HL-60/S4 treated with phorbol 12-myristate 13-acetate at 8.2 ng/mL for 4 days and 3 days (cell line): ENCODE measurements at regions not wholly inside any gene's neighbourhood (a gene's known extent, or its start where the extent isn't known, plus 50 kb on each side); places are given as distances from the start of the nearest gene placed in this dataset.
"Not testable (repeated sequence)": the region's sequence is repeated elsewhere in the genome, so short reads cannot be mapped to it uniquely, and the experiment has no call there.

Source experiments
- in situ Hi-C: fragments of 300-500 bp; cut with MboI; formaldehyde crosslinking; loops from 2 replicates; pipeline ENCODE4 v1.15.0; 2022; ENCODE audit warnings: low sequenced_read_pairs

DNA sequence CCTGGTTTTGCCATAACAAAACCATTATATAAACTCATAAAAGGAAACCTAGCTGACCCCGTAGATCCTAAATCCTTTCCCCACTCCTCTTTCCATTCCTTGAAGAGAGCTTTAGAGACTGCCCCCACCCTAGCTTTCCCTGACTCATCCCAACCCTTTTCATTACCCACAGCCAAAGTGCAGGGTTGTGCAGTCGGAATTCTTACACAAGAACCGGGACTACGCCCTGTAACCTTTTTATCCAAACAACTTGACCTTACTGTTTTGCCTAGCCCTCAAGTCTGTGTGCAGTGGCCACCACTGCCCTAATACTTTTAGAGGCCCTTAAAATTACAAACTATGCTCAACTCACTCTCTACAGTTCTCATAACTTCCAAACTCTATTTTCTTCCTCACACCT is 116.0 kb upstream of the PTPN13 start:
- in situ Hi-C loops: not testable (repeated sequence)

DNA sequence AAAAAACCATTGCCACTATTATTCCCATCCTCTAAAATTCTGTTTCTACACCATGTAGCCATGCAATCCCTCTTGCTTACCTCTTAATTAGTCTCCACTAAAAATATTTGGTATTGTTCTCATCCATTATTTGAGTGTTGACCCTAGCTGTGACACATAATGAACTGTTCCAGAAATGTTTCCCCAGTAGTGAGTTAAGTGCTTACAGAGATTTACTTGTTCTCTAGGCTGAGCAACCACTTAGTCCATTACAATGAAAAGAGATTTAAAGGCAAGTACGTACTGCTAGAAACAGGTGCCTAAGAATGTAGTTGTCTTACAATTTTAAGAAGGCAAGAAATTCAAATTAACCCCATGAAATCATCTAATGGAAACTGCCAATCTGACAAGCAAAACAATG is 112.7 kb upstream of the PTPN13 start:
- in situ Hi-C loops: no loop called here

DNA sequence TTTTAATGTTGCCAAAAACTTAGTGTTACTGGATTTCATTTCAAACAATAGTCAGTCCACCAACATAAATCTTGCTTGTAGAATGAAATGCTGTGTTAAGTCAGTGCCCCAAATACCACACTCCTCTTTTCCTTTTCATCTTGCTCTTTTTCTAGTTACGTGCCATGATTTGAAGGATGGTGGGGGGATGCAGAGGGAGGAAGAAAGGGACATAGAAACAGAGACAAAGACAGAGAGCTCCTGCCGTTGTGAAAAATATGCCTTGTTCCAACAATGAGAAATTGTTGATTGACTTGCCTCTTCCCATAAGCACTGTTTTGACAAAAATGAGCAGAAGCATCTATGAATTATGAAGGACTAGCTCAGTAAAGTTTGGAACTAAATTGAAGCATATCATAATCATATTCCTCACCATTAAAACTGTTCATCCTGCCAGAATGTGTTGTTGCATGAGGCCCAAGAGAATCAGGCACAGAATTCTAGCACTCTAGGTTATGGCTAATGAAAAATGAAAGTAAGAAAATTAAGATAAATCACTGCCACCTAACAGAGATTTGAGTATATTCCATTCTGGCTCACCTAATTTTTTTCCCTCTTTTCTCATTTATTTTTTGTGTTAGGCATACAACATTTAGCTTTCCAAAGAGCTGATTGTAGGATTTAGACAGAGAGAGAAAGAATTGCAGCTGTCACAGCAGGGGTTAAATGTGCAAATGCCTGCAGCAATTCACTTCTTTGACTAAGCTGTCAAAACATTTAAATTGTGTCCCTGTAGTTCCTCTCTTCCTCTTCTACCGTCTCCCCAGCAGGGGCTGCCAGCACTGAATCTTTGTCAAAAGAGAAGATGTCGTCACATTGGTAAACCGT is 111.6 kb upstream of the PTPN13 start:
- in situ Hi-C loops: no loop called here

DNA sequence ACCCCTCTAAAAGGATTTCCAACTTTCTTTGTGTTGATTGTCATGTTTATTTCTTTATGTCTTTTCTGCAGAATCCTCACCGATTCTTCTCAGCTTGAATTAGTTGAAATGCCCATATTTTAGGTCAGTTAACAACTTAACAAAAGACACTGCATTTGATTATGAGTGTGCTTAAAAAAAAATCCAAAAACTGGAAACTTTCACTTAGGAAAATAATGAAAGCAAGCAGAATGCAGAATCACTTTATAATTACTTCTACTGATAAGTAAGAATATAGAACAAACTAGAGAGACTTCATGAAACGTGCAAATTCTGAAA is 111.0 kb upstream of the PTPN13 start:
- in situ Hi-C loops: no loop called here

DNA sequence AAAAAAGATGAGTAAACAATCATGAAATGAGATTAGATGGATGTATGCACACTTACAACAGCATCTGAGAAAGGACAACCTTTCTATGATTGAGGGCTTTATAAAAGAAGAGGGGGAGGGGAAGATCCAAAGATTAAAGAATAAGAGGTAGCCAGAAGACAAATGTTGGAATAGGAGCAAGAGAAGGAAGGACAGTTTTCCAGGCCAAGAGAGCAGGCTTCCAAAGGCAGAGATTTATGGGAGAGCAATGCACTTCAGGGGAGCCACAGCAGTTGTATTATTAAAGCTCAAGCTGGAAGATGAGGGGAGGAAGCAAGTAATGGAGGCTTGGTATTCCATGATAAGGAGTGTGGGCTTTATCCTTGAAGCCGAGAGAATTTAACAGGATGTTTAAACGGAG is 110.3 kb upstream of the PTPN13 start:
- in situ Hi-C loops: no loop called here

DNA sequence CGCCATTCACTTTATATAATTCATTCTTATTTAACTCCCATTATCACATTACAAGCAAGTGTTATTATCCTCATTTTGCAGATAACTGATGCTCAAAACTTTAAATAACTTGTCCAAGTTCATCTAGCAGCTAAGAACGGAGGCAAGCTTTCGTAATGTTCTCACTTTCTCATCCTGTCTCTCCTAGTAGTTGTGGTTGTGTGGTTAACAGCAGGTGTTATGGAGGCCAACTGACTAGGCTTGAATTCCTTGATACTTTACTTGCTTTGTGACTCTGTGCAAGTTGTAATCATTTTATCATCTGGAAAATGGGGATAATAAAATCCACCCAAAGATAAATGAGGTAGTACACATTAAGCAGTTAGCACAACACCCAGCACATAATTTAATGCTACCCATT is 109.9 kb upstream of the PTPN13 start:
- in situ Hi-C loops: no loop called here

DNA sequence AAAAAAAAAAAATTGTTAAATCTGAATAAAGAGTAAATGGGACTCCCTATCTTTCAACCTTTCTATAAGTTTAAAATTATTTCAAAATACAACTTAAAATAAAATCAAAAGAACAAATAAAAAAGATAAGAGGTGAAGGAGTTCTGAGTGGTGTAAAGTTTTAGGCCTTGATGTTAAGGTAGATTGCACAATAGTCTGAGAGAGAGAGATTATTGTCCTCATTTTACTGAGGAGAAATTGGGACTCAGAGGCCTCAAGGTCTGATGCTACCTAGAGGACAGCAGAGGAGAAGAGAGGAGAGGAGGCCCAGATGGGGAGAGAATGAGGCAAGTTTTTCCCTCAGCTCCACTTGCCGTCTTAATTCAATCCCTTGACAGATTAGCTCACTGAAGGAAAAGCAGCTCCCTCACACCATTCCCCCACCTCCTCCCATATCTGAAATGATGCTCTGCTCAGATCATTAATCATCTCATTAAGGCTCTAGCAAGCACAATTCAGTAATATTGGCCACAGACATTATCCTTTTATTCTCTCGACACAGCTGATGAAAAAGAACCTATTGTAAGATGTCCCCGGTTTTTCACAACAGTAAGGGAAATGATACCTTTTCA is 106.3 kb upstream of the PTPN13 start:
- in situ Hi-C loops: no loop called here

DNA sequence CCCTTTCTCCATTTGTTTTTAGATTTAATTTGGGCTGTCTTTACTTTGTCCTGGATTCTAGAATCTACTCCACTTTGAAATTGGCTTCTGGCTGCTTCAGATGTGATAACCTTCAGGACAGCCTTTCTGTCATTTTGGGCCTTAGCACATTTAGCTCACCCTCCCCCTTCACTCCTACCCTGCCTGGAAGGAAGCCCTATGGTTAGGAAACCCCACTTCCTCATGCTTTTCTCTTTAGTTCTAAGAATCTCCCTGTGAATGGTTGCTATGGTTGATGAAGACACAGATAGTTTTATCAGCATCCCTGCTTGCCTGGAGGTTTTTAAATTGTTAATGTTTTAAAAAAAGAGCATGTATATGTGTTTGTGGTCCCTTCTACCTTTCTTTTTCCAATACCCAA is 100.7 kb upstream of the PTPN13 start:
- in situ Hi-C loops: no loop called here

DNA sequence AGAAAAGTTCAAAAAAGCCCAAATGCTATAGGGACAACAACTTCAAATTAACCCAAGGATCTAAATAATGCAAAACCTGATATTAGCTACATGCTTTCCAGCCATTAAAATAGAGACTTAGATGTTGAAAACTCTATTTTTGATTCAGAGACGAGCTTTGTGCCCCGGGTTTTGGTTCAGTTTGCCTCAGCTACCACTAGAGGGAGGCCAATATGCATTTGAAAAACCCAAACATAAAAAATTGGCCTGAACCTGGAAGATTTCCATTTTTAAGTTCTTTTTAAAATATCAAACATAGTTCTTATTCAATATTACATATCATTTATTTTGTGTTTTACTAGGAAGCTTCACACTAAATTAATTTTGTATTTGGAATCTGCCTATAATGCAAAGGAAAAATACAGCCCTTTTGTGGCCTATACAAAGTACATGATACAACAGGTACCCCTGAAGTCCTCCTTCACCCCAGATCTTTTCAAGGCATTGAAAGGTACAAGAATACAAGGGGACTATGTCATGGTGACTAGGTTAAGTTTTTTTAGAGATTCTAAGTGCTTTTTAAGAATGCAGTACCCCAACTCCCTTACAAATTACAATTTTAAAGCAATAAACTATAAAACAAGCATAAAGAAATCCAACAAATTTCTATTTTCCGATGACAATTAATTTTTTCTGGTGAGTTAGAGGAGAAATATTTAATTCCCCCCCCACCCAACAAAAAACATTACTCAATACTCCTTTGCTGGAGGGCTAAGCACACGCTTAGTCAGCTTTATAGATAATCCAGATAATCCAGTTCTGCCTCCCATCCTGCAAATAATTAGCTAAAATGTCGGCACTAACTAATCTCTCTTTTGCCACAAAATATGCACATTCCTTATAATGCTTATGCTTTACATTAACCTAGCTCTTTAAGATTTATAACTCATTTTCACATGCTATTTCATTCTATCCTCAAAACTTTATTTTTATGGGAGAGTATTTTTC is 97.7 kb upstream of the PTPN13 start:
- in situ Hi-C loops: no loop called here

DNA sequence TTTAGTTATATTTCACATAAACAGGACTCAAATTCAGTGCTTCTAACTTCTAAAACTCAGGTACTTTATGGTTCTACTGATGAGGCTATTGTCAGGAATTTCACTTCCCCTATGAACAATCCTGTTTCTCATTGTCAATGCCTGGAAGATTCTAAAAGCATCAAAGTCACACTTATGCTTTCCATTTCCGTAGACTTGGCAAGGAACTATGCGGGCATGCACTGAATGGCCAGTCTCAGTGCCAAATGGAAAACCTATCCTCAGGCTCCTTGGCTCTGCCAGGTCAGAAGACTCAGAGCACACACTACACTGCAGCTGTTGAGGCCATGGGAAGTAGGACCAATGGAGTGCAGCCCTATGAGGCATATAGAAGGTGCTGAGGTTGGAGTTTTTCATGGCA is 97.0 kb upstream of the PTPN13 start:
- in situ Hi-C loops: no loop called here

DNA sequence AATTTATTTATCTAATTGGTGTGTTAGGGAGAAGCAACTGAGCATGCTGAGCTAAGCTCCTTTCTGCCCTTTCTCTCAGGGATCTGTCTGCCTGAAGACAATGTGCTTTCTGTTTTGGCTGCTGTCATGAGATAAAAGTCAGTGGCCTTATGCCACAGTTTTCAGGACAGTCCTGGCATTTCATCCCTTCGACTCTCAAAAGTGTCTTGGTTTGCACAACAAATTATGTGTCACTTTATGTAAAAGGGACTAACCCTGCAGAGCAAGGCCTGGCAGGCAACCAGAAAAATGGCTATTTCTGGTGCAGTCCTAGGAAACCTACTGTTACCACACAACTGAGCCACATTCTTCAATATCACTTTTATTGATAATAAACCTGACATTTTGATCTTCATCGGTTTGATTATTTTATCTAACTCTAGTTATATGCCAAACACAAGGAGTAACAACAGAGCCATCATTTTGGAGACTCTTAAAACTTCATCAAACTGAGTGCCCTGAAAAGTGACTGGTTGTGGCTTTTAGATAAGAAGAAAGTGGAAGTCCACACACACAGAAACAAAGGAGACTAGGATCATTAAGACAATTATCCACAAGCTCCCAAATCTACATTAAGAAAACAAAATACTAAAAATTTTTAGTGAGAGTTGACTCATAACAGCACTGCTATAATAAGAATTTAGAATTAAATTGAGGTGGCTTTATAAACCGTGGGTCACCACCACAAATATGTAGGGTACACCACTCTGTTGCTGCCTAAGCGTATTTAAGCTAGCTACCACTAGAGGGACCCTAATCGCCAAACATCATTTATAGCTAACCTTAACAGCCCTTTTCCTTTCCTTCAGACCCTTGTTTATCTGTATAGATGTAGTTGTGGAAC is 95.9 kb upstream of the PTPN13 start:
- in situ Hi-C loops: no loop called here

DNA sequence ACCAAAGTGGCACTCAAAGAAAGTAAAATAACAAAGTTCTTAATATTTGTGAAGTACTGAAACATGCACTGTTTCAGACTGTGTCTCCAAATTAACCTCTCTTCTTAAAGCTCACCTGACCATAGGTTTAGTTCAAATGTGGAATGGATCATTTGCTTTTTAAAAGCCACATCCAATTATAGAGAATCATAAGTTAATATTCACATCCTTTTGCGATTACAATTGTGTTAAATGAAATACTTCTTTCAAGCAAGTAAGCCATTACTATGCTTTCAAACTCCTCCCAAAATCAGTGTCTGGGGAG is 95.3 kb upstream of the PTPN13 start:
- in situ Hi-C loops: no loop called here

DNA sequence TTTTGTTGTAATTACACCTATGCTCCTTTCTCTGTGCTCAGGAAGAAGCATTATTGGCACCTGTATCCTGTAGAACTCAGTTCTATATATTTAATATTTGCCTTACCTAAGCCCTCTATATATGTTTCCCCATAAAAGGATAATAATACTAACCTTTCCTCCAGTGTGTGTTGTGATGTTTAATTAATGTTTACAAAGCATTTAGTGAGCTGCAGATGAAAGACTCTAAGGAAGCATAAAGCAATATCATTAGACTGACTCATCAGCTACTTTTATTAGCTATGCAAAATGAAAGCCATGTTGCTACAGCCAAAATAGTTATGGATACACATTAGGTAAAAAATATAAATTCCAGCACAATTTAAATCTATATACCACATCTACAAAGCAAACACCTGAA is 93.6 kb upstream of the PTPN13 start:
- in situ Hi-C loops: loop anchor here (25.0 kb wide), 1 partner anchor 387 kb away; the partner anchor contains the start of gene C4orf36

DNA sequence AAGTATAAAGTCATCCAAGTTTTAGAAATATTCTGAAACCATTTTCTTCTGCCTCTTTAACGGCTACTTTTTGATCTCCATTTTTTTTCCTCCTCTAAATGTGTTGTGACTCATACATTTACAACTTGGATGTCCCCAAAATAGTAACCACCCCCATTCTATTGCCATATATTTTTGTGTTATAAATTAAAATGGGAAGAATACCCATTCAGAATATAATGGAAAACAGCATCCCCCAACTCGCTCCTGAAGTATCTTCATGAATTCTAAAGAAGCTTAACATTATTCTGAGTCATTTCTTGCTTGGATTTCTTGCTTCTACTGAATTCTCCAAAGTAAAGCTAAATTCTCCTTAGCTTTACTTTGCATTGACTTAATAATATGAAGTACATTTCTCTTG is 92.0 kb upstream of the PTPN13 start:
- in situ Hi-C loops: loop anchor here (25.0 kb wide), 1 partner anchor 385 kb away; the partner anchor contains the start of gene C4orf36

DNA sequence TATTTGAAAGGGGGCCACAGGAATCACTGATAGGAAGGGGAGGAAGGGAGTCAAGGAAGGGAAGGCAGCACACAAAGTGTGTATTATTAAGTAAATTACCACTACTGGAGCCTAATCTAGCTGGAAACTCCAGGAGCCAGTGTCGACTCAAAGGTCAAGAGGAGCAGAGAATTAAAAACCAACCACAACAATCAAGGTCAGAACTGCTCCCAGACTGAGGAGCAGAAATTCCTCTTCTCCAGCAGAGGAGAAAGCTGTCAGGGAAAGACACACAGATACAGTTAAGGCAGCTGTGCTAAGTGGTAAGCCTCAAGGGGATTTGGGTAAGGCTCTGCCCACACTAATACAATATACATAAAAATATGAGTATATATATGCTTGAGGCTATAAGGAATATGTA is 87.5 kb upstream of the PTPN13 start:
- in situ Hi-C loops: loop anchor here (25.0 kb wide), 1 partner anchor 381 kb away; the partner anchor contains the start of gene C4orf36

DNA sequence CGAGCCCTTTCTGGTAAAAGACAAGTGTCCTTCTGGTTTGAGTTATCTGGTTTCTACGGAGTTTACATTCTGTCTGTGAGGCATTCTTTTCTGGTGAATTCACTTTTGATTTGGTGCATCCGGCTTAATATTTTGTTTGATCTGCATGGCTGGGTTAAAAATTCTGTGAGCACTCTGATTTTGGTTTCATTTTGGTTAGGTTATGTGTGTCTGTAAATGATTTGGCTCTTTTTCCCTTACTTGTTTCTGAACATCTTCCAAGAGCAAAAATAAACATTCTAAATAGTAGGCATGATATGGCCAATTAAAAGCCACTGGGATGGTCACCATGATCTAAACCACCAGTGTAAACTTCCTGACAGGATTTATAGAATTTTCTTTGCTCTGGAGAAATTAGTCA is 85.7 kb upstream of the PTPN13 start:
- in situ Hi-C loops: loop anchor here (25.0 kb wide), 1 partner anchor 379 kb away; the partner anchor contains the start of gene C4orf36

DNA sequence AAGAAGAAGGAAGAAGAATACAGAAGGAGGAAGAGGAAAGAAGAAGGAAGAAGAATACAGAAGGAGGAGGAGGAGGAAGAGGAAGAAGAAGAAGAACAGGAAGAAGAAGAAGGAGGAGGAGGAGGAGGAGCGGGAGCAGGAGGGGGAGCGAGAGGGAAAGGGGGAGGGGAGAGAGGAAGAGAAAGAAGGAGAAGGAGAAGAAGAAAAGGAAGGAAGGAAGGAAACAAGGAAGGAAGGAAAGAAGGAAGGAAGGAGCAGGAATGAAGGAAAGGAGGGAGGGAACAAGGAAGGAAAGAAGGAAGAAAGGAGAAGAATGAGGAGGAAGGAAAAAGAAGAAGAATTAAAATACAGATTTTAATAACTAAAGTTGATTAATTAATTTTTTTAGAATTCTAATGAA is 82.5 kb upstream of the PTPN13 start:
- in situ Hi-C loops: loop anchor here (25.0 kb wide), 1 partner anchor 376 kb away; the partner anchor contains the start of gene C4orf36

DNA sequence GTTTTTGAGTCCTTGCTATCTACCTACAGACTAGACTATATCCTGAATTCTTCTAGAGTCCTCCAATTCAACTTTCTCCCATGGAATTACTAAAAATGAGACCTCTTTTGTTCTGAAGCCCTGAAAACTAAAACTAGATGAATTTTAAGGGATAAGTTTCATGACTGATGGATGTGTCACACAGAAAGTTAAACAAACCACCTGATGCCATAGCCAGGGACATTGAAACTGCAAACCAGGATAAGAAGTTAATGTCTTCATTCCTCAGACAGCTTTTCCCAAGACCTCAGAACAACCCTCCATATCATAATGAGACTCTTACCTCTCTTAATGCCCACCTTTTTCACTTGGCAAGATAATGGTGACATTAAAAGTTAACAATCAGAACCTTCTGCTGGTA is 81.5 kb upstream of the PTPN13 start:
- in situ Hi-C loops: loop anchor here (25.0 kb wide), 1 partner anchor 375 kb away; the partner anchor contains the start of gene C4orf36

DNA sequence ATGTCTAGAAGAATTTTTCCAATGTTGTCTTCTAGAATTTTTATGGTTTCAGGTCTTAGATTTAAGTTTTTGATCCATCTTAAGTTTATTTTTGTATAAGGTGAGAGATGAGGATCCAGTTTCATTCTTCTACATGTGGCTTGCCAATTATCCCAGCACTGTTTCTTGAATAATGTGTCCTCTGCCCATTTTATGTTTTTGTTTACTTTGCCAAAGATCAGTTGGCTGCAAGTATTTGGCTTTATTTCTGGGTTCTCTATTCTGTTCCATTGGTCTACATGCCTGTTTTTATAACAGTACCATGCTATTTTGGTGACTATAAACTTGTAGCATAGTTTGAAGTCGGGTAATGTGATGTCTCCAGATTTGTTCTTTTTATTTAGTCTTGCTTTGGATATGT is 78.2 kb upstream of the PTPN13 start:
- in situ Hi-C loops: loop anchor here (25.0 kb wide), 1 partner anchor 371 kb away; the partner anchor contains the start of gene C4orf36

DNA sequence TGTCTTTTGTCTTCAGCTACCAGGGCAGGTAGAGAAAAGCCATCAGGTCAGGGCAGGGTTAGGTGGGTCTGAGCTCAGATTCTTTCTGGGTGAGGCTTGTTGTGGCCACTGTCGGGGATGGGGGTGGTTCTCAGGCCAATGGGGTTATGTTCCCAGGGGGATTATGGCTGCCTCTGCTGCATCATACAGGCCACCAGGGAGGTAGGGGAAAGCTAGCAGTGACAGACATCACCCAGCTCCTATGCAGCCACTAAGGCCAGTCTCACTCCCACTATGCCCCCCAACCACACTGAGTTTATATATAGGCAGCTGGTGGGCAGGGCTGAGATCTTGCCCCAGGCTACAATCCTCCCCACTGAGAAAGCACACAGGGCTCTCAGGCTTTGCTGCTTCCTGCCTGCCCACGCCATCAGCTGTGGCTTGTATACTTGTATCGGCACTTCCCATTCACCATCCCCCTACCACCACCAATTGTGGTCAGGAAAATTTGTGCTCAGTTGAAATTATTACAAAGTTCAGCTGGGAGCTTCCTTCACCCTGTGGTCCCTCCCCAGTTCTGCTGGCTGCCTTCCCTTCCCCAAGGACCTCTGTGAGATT is 72.6 kb upstream of the PTPN13 start:
- in situ Hi-C loops: loop anchor here (25.0 kb wide), 1 partner anchor 366 kb away; the partner anchor contains the start of gene C4orf36
